GM23248 (cell line): ENCODE measurements at regions not wholly inside any gene's neighbourhood (a gene's known extent, or its start where the extent isn't known, plus 50 kb on each side); places are given as distances from the start of the nearest gene placed in this dataset.
"Not testable (repeated sequence)": the region's sequence is repeated elsewhere in the genome, so short reads cannot be mapped to it uniquely, and the experiment has no call there.

Source experiments
- DNase-seq: peaks from one replicate; pipeline ENCODE4 v3.0.0-alpha.2; 2015
- H2AFZ ChIP-seq: fragments of 200-600 bp; sonication (generic); 2 replicates; pipeline ENCODE4 v1.6.1; 2016; ENCODE audit warnings: antibody characterized with exemption
- H3F3A ChIP-seq: fragments of 200-600 bp; sonication (generic); 2 replicates; pipeline ENCODE4 v1.6.1; 2016; ENCODE audit warnings: mild to moderate bottlenecking, antibody characterized with exemption, mixed run types; ENCODE audit not compliant: insufficient read depth
- H3K27ac ChIP-seq: fragments of 200-600 bp; sonication (generic); 2 replicates; pipeline ENCODE4 v1.5.1; 2016; ENCODE audit warnings: mild to moderate bottlenecking
- H3K27me3 ChIP-seq: fragments of 200-600 bp; sonication (generic); replicated peaks from 2 replicates; pipeline ENCODE4 v1.6.1; 2016; ENCODE audit warnings: mild to moderate bottlenecking; ENCODE audit not compliant: insufficient read depth
- H3K36me3 ChIP-seq: fragments of 200-600 bp; sonication (generic); 2 replicates; pipeline ENCODE4 v1.6.1; 2016; ENCODE audit warnings: low read depth, mild to moderate bottlenecking
- H3K4me1 ChIP-seq: fragments of 200-600 bp; sonication (generic); 2 replicates; pipeline ENCODE4 v1.6.1; 2016; ENCODE audit warnings: mild to moderate bottlenecking; ENCODE audit not compliant: insufficient read depth
- H3K4me2 ChIP-seq: fragments of 200-600 bp; sonication (generic); one replicate; pipeline ENCODE4 v1.6.1; 2016; ENCODE audit warnings: mild to moderate bottlenecking; ENCODE audit not compliant: unreplicated experiment
- H3K4me3 ChIP-seq: fragments of 200-600 bp; sonication (generic); 2 replicates; pipeline ENCODE4 v1.5.1; 2016; ENCODE audit warnings: mild to moderate bottlenecking
- H3K79me2 ChIP-seq: fragments of 200-600 bp; sonication (generic); 2 replicates; pipeline ENCODE4 v1.6.1; 2016; ENCODE audit warnings: mild to moderate bottlenecking; ENCODE audit not compliant: insufficient read depth
- H3K9ac ChIP-seq: fragments of 200-600 bp; sonication (generic); 2 replicates; pipeline ENCODE4 v1.6.1; 2016; ENCODE audit warnings: mild to moderate bottlenecking
- H3K9me2 ChIP-seq: fragments of 200-600 bp; sonication (generic); 2 replicates; pipeline ENCODE4 v1.6.1; 2016; ENCODE audit warnings: mixed run types, mild to moderate bottlenecking, moderate library complexity; ENCODE audit not compliant: insufficient read depth
- H3K9me3 ChIP-seq: fragments of 200-600 bp; sonication (generic); one replicate; pipeline ENCODE4 v1.6.1; 2017; ENCODE audit warnings: low read depth
- H4K20me1 ChIP-seq: fragments of 200-600 bp; sonication (generic); 2 replicates; pipeline ENCODE4 v1.6.0; 2016; ENCODE audit not compliant: insufficient read depth
- EZH2 ChIP-seq: fragments of 200-600 bp; sonication (generic); IDR thresholded peaks from 2 replicates; pipeline ENCODE4 v1.6.1; 2018; ENCODE audit warnings: antibody characterized with exemption, mild to moderate bottlenecking; ENCODE audit not compliant: insufficient read depth, poor library complexity, severe bottlenecking
- EZH2phosphoT487 ChIP-seq: fragments of 200-600 bp; sonication (generic); IDR thresholded peaks from 2 replicates; pipeline ENCODE4 v1.6.1; 2018; ENCODE audit warnings: antibody characterized with exemption, moderate library complexity, mild to moderate bottlenecking, low read depth; ENCODE audit not compliant: insufficient read depth
- WGBS, 2 experiments: methylation state at CpG; one replicate each; pipeline ENCODE4 v1.1.6; 2015 to 2017; ENCODE audit warnings: low lambda C conversion rate in 2 of 2, low coverage in 1 of 2; ENCODE audit errors: missing lambda C conversion rate in 2 of 2; 5-methylcytosine and 5-hydroxymethylcytosine counted together
- in situ Hi-C: fragments of 300-500 bp; cut with MboI; formaldehyde crosslinking; loops from 2 replicates; pipeline ENCODE4 v1.15.0; 2020

- Histone ChIP-seq H3F3A (peaks cover 19% of the 10 kb centered on the region), H3K79me2 (no peaks in the 10 kb centered on the region), H3K4me3 (no peak overlapping the region), H4K20me1 (no peaks in the 10 kb centered on the region), H3K36me3 (no peaks in the 10 kb centered on the region), H3K9me3 (no peaks in the 10 kb centered on the region), H3K9ac (no peak overlapping the region), H3K27ac (no peak overlapping the region), H3K4me2 (no peak overlapping the region), H3K27me3 (no peaks in the 10 kb centered on the region), H3K4me1 (peaks cover 31% of the 10 kb centered on the region), H3K9me2 (no peaks in the 10 kb centered on the region), H2AFZ (no peak overlapping the region)
- in situ Hi-C loops, result no loop called here
- DNase-seq, result no peak
- no peak for TF ChIP-seq EZH2
- TF ChIP-seq EZH2phosphoT487, result no peak
- 84 to 88% methylated on average over 3 of the region's 3 CpGs for WGBS, 2 experiments
Measured at GRCh38 chr6:12485837-12486236, 195.7 kb downstream of the EDN1 start.

GRCh38 chr6:12490351-12490903 is 200.3 kb downstream of the EDN1 start:
- peak overlapping the region; percentile 61 for H3K9ac ChIP-seq
- 44 to 59% methylated on average over 2 of the region's 2 CpGs for WGBS, 2 experiments
- no peaks in the 10 kb centered on the region for H4K20me1 ChIP-seq
- in situ Hi-C loops, result no loop called here
- H3K27ac ChIP-seq, result peak overlapping the region; percentile 75
- H3K4me3 ChIP-seq, result peak overlapping the region; percentile 36
- H3K9me3 ChIP-seq, result no peaks in the 10 kb centered on the region
- peak overlapping the region; percentile 22 for H2AFZ ChIP-seq
- H3F3A ChIP-seq, result peaks cover 20% of the 10 kb centered on the region
- peak; percentile 23 for DNase-seq
- H3K79me2 ChIP-seq, result no peaks in the 10 kb centered on the region
- peaks cover 28% of the 10 kb centered on the region for H3K4me1 ChIP-seq
- H3K27me3 ChIP-seq, result no peaks in the 10 kb centered on the region
- H3K36me3 ChIP-seq, result no peaks in the 10 kb centered on the region
- peak overlapping the region; percentile 66 for H3K4me2 ChIP-seq
- TF ChIP-seq EZH2, result no peak
- TF ChIP-seq EZH2phosphoT487, result no peak
- no peaks in the 10 kb centered on the region for H3K9me2 ChIP-seq

GRCh38 chr6:12490904-12491571 is 200.9 kb downstream of the EDN1 start:
- no peaks in the 10 kb centered on the region for H4K20me1 ChIP-seq
- peaks cover 28% of the 10 kb centered on the region for H3K4me1 ChIP-seq
- peak overlapping the region; percentile 36 for H3K4me3 ChIP-seq
- H3K27ac ChIP-seq, result peak overlapping the region; percentile 75
- no peaks in the 10 kb centered on the region for H3K9me2 ChIP-seq
- peak; percentile 95 for DNase-seq
- peak overlapping the region; percentile 61 for H3K9ac ChIP-seq
- H3K9me3 ChIP-seq, result no peaks in the 10 kb centered on the region
- no peaks in the 10 kb centered on the region for H3K79me2 ChIP-seq
- H3K4me2 ChIP-seq, result peak overlapping the region; percentile 66
- H3K36me3 ChIP-seq, result no peaks in the 10 kb centered on the region
- 0 to 5% methylated on average over 2 of the region's 2 CpGs for WGBS, 2 experiments
- H2AFZ ChIP-seq, result peak overlapping the region; percentile 22
- in situ Hi-C loops, result no loop called here
- TF ChIP-seq EZH2, result no peak
- TF ChIP-seq EZH2phosphoT487, result 0 out of 2 replicates have a peak, but pooled peaks have one; percentile 77
- no peaks in the 10 kb centered on the region for H3K27me3 ChIP-seq
- peaks cover 20% of the 10 kb centered on the region for H3F3A ChIP-seq

- H3K36me3 ChIP-seq, H3K9me3 ChIP-seq, H4K20me1 ChIP-seq, in situ Hi-C loops, DNase-seq, H3K27ac ChIP-seq, H3K9ac ChIP-seq, H3K27me3 ChIP-seq, H3K4me3 ChIP-seq, H3K9me2 ChIP-seq, H3K79me2 ChIP-seq, H3K4me2 ChIP-seq, H2AFZ ChIP-seq: not testable (repeated sequence)
- Histone ChIP-seq H3F3A (peaks cover 20% of the 10 kb centered on the region), H3K4me1 (peaks cover 28% of the 10 kb centered on the region)
- WGBS, 2 experiments, result 96 to 99% methylated on average over 4 of the region's 4 CpGs
Measured at GRCh38 chr6:12492929-12493328, 202.8 kb downstream of the EDN1 start.

GRCh38 chr6:12493446-12493845 is 203.3 kb downstream of the EDN1 start:
- Histone ChIP-seq H3K27me3 (no peaks in the 10 kb centered on the region), H3K4me3 (no peak overlapping the region), H3K36me3 (no peaks in the 10 kb centered on the region), H4K20me1 (no peaks in the 10 kb centered on the region), H3K27ac (no peak overlapping the region), H3K9ac (no peak overlapping the region), H3K4me1 (peaks cover 28% of the 10 kb centered on the region), H3K9me3 (no peaks in the 10 kb centered on the region), H3F3A (peaks cover 20% of the 10 kb centered on the region), H3K9me2 (no peaks in the 10 kb centered on the region), H3K4me2 (no peak overlapping the region), H2AFZ (no peak overlapping the region), H3K79me2 (no peaks in the 10 kb centered on the region)
- no peak for TF ChIP-seq EZH2phosphoT487
- TF ChIP-seq EZH2, result no peak
- in situ Hi-C loops, result no loop called here
- no peak for DNase-seq
- WGBS, 2 experiments, result 99 to 100% methylated on average over 4 of the region's 4 CpGs
